Putamen (tissue), 1 donor: ENCODE measurements at regions not wholly inside any gene's neighbourhood (a gene's known extent, or its start where the extent isn't known, plus 50 kb on each side); places are given as distances from the start of the nearest gene placed in this dataset.
"Not testable (repeated sequence)": the region's sequence is repeated elsewhere in the genome, so short reads cannot be mapped to it uniquely, and the experiment has no call there.

Experiments
- DNase-seq: peaks from one replicate; pipeline ENCODE4 v3.0.0-alpha.2; 2016; ENCODE audit warnings: low spot score

GRCh38 chr21:36601362-36601761, 97.6 kb upstream of the SIM2 start:
- no peak for DNase-seq

GRCh38 chr21:36602735-36603134, 96.2 kb upstream of the SIM2 start:
- no peak for DNase-seq

GRCh38 chr21:36603221-36603620, 95.7 kb upstream of the SIM2 start:
- no peak for DNase-seq

- no peak for DNase-seq
Measured at GRCh38 chr21:36605426-36605825, 93.5 kb upstream of the SIM2 start.

GRCh38 chr21:36606287-36606982, 92.5 kb upstream of the SIM2 start:
- no peak for DNase-seq

- DNase-seq, result no peak
Measured at GRCh38 chr21:36606983-36607325, 92.0 kb upstream of the SIM2 start.

GRCh38 chr21:36608041-36608896, 90.6 kb upstream of the SIM2 start:
- DNase-seq, result no peak

- DNase-seq, result no peak
Measured at GRCh38 chr21:36608897-36609225, 90.1 kb upstream of the SIM2 start.

- no peak for DNase-seq
Measured at GRCh38 chr21:36609654-36610053, 89.3 kb upstream of the SIM2 start.

- no peak for DNase-seq
Measured at GRCh38 chr21:36610201-36610600, 88.7 kb upstream of the SIM2 start.

- DNase-seq, result no peak
Measured at GRCh38 chr21:36610935-36611334, 88.0 kb upstream of the SIM2 start.

- no peak for DNase-seq
Measured at GRCh38 chr21:36611379-36611778, 87.5 kb upstream of the SIM2 start.

- DNase-seq, result no peak
Measured at GRCh38 chr21:36613059-36613458, 85.9 kb upstream of the SIM2 start.

- DNase-seq, result no peak
Measured at GRCh38 chr21:36613554-36613953, 85.4 kb upstream of the SIM2 start.

- DNase-seq, result no peak
Measured at GRCh38 chr21:36615274-36615964, 83.5 kb upstream of the SIM2 start.

GRCh38 chr21:36616773-36617172, 82.1 kb upstream of the SIM2 start:
- DNase-seq, result not testable (repeated sequence)

- not testable (repeated sequence) for DNase-seq
Measured at GRCh38 chr21:36621794-36622193, 77.1 kb upstream of the SIM2 start.

GRCh38 chr21:36624105-36624504, 74.8 kb upstream of the SIM2 start:
- DNase-seq, result no peak

- no peak for DNase-seq
Measured at GRCh38 chr21:36626791-36627190, 72.1 kb upstream of the SIM2 start.

- no peak for DNase-seq
Measured at GRCh38 chr21:36627242-36627641, 71.7 kb upstream of the SIM2 start.

GRCh38 chr21:36628106-36628505, 70.8 kb upstream of the SIM2 start:
- no peak for DNase-seq

- no peak for DNase-seq
Measured at GRCh38 chr21:36628761-36629460, 70.0 kb upstream of the SIM2 start.
